Cardiac muscle cell (in vitro differentiated cells and primary cell): ENCODE measurements at regions not wholly inside any gene's neighbourhood (a gene's known extent, or its start where the extent isn't known, plus 50 kb on each side); places are given as distances from the start of the nearest gene placed in this dataset.

Source experiments
- DNase-seq, 2 donors: peaks; one replicate each; pipeline versions ENCODE4 v3.0.0 to v3.0.0-alpha.2; 2010 to 2017; ENCODE audit warnings: low read depth in 1 of 2, low spot score in 1 of 2
- H3K27ac ChIP-seq: fragments of 200-600 bp; sonication (generic); 2 replicates; pipeline ENCODE4 v1.5.1; 2016
- H3K27me3 ChIP-seq: fragments of 200-600 bp; sonication (generic); 2 replicates; pipeline ENCODE4 v1.6.0; 2016; ENCODE audit warnings: control low read depth
- H3K36me3 ChIP-seq: fragments of 200-600 bp; sonication (generic); 2 replicates; pipeline ENCODE4 v1.5.1; 2016; ENCODE audit warnings: control low read depth
- H3K4me1 ChIP-seq: fragments of 200-600 bp; sonication (generic); 2 replicates; pipeline ENCODE4 v1.8.1; 2017; ENCODE audit warnings: low read depth, mild to moderate bottlenecking, mixed run types
- H3K4me3 ChIP-seq: fragments of 200-600 bp; sonication (generic); 2 replicates; pipeline ENCODE4 v1.5.1; 2016; ENCODE audit warnings: mild to moderate bottlenecking
- H3K9me3 ChIP-seq: fragments of 200-600 bp; sonication (generic); 2 replicates; pipeline ENCODE4 v1.5.1; 2017; ENCODE audit warnings: low read depth, mild to moderate bottlenecking, control low read depth
- CTCF ChIP-seq: IDR thresholded peaks from 2 replicates; pipeline ENCODE4 v1.5.1; 2012; ENCODE audit warnings: low read depth, mild to moderate bottlenecking, low read length

GRCh38 chr3:73298243-73299183 lies 237.1 kb downstream of the EBLN2 start:
- H3K36me3 ChIP-seq = no peaks in the 10 kb centered on the region
- no peak overlapping the region for H3K27ac ChIP-seq
- H3K4me3 ChIP-seq = no peak overlapping the region
- no peaks in the 10 kb centered on the region for H3K4me1 ChIP-seq
- peaks cover 5% of the 10 kb centered on the region for H3K27me3 ChIP-seq
- no peak for DNase-seq
- no peaks in the 10 kb centered on the region for H3K9me3 ChIP-seq
- TF ChIP-seq CTCF = no peak

DNA sequence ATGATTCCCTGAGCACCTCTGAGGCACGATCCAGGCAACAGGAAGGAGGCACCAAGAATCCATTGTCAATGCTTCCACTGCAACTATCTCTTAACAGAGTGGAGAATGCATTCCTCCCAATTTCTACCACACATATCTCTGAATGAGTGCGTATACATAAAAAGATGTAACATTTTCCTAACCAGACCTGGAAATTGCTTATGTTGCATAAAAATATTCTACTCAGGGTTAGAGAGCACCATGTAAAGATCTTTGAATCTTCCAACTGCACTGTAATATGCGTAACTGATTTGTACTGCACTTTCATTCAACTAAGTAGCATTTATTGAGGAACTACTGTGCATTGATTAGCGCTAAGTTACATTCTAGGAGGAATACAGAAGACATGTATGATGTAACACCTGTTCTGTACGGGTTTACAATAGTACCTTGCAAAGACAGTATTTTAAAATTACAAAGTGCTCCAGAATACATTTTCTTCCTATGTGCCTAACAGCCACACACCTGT lies 237.8 kb downstream of the EBLN2 start:
- Histone ChIP-seq H3K27ac (no peak overlapping the region), H3K4me1 (no peaks in the 10 kb centered on the region), H3K9me3 (no peaks in the 10 kb centered on the region), H3K27me3 (peaks cover 5% of the 10 kb centered on the region), H3K4me3 (no peak overlapping the region), H3K36me3 (no peaks in the 10 kb centered on the region)
- no peak for DNase-seq
- TF ChIP-seq CTCF = no peak

- no peaks in the 10 kb centered on the region for H3K9me3 ChIP-seq
- H3K4me3 ChIP-seq = no peak overlapping the region
- no peak for TF ChIP-seq CTCF
- H3K27me3 ChIP-seq = no peaks in the 10 kb centered on the region
- H3K36me3 ChIP-seq = no peaks in the 10 kb centered on the region
- no peak for DNase-seq
- no peaks in the 10 kb centered on the region for H3K4me1 ChIP-seq
- no peak overlapping the region for H3K27ac ChIP-seq
Measured at GRCh38 chr3:73314151-73314951, 252.9 kb downstream of the EBLN2 start.

DNA sequence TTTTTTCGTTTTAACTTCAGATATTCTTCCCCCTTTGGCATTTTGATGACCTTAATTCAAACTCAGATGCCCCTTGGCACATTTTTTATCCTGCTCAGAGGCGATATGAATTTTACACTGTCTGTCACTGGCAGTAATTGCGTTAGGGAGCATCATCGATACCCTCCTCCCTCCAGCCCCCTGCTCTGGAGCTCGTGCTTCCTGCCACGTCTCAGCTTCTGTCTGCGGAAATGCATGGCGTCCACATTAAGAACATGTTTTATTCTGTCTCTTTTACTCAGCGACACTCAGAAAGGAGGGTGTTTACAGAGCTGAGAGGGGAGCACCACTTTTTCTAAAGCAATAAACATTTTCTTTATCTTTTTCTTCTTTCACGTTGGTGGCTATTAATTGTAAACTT lies 254.2 kb downstream of the EBLN2 start:
- H3K9me3 ChIP-seq = no peaks in the 10 kb centered on the region
- no peaks in the 10 kb centered on the region for H3K4me1 ChIP-seq

More for the DNA sequence above, 254.2 kb downstream of the EBLN2 start:
- no peak overlapping the region for H3K4me3 ChIP-seq
- no peak overlapping the region for H3K27ac ChIP-seq
- no peak for TF ChIP-seq CTCF
- no peaks in the 10 kb centered on the region for H3K27me3 ChIP-seq
- DNase-seq = no peak
- no peaks in the 10 kb centered on the region for H3K36me3 ChIP-seq
